Activated T-helper 2 cell treated with anti-CD3 and anti-CD28 coated beads, Interferon-gamma antibody, Interleukin-2, Interleukin-4, amounts not matched to agents 10 μg/mL and 5 μg/mL and 100 μg/mL, durations not matched to agents 14 hours and 24 hours and 36 hours (primary cell): ENCODE measurements at regions not wholly inside any gene's neighbourhood (a gene's known extent, or its start where the extent isn't known, plus 50 kb on each side); places are given as distances from the start of the nearest gene placed in this dataset.

Experiments
- DNase-seq: peaks from one replicate; pipeline ENCODE4 v3.0.0; 2021; ENCODE audit warnings: low spot score
- H3K27ac Mint-ChIP-seq: one replicate; pipeline ENCODE4 v1.8.0; 2021; ENCODE audit warnings: mixed read lengths
- H3K27me3 Mint-ChIP-seq: one replicate; pipeline ENCODE4 v1.8.0; 2021; ENCODE audit warnings: low read depth, mixed read lengths
- H3K36me3 Mint-ChIP-seq: one replicate; pipeline ENCODE4 v1.8.0; 2021; ENCODE audit warnings: low read depth, mixed read lengths
- H3K4me1 Mint-ChIP-seq: one replicate; pipeline ENCODE4 v1.8.0; 2021; ENCODE audit warnings: low read depth, mixed read lengths
- H3K4me3 Mint-ChIP-seq: one replicate; pipeline ENCODE4 v1.8.0; 2021; ENCODE audit warnings: low read depth, mild to moderate bottlenecking, moderate library complexity, mixed read lengths
- H3K9me3 Mint-ChIP-seq: one replicate; pipeline ENCODE4 v1.8.0; 2021; ENCODE audit warnings: mixed read lengths
- intact Hi-C: fragments of 100-400 bp; cut with micrococcal nuclease; formaldehyde crosslinking; loops from one replicate; pipeline ENCODE4 v1.15.1; 2023

DNA sequence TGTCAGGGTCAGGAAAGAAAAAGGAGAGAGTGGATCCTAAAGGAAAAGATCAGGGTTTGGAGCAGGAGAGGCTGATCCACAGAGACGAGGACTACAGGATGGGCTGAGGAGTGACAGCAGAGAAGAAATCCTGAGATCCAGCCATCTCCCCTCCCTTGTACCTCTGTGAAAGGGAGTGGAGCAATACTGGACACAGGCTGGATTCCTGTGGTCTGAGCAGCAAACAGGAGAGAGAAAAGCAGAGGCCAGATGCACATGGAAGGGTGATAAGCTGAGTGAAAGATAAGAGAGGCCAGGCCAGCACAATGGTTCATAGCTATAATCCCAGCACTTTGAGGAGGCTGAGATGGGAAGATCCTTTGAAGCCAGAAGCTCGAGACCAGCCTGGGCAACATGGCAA, 472.1 kb upstream of the TSHZ3 start:
- no peaks in the 10 kb centered on the region for H3K27me3 Mint-ChIP-seq
- intact Hi-C loops = no loop called here
- no peaks in the 10 kb centered on the region for H3K36me3 Mint-ChIP-seq
- no peak overlapping the region for H3K4me3 Mint-ChIP-seq
- peaks cover 12% of the 10 kb centered on the region for H3K9me3 Mint-ChIP-seq
- no peak overlapping the region for H3K27ac Mint-ChIP-seq
- no peaks in the 10 kb centered on the region for H3K4me1 Mint-ChIP-seq
- DNase-seq = no peak

DNA sequence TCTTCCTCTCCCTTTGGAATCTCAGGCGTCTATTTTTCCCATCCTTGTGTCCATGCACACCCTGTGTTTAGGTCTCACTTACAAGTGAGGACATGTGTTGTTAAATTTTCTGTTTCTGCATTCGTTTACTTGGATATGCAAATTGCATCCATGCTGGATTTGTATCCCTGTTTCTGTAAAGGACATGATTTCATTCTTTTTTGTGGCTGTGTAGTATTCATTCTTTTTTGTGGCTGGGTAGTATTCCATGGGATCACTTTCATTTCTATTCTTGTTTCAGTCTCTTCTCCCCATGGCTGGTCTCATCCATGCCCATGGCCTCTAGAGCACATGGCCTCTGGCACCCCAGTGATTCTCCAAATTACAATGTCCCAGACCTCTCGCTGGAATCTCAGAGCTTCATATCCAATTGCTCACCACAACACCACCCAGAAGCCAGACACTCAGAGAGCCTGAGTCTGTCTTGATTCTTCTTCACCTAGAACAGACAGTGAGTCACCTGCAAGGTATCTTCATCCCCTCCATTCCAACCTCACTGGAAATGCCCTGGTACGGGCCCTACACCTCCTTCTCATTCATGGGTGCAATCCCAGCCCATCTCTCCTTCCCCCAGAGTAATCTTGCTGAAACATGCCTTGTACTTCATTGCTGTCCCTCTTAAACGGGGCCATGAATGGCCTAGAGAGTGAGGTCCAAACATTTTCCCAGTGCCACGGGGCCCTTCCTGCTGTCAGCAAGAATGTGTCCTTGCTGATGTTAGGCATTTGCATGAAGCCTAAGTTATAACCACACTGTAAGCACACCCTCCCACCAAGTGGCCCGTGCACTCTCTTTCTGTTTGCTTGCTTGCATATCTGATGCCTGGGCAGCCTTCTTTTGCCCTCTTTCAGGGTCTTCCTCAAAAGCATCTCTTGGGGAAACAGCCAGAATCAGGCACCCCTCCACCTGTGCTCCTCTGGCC, 476.2 kb upstream of the TSHZ3 start:
- no peak for DNase-seq
- Mint-ChIP-seq H3K4me3 (no peak overlapping the region), H3K9me3 (peaks cover 13% of the 10 kb centered on the region), H3K27ac (no peak overlapping the region), H3K4me1 (no peaks in the 10 kb centered on the region), H3K36me3 (no peaks in the 10 kb centered on the region), H3K27me3 (no peaks in the 10 kb centered on the region)
- intact Hi-C loops = no loop called here

DNA sequence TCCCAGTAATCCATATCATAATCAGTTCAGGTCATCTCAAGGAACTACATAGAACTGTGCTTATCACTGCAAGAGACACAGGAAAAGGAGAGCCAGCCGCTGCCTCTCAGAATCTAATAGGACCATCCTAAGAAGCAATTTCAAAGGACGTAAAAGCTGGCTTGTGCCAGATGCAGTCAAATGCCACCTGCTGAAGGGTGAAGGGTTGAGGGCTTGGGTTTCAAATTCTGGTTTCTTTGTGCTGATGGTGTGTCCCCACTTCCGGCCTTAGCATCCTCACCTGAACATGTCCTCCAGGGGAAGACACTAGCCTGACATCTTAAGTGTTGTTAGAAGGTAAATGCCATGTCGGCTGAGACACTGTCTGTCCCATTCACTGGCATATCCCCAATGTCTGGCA, 477.1 kb upstream of the TSHZ3 start:
- peaks cover 11% of the 10 kb centered on the region for H3K9me3 Mint-ChIP-seq
- intact Hi-C loops = no loop called here
- H3K27me3 Mint-ChIP-seq = no peaks in the 10 kb centered on the region
- no peaks in the 10 kb centered on the region for H3K4me1 Mint-ChIP-seq
- H3K27ac Mint-ChIP-seq = no peak overlapping the region
- H3K36me3 Mint-ChIP-seq = no peaks in the 10 kb centered on the region
- H3K4me3 Mint-ChIP-seq = no peak overlapping the region
- no peak for DNase-seq

DNA sequence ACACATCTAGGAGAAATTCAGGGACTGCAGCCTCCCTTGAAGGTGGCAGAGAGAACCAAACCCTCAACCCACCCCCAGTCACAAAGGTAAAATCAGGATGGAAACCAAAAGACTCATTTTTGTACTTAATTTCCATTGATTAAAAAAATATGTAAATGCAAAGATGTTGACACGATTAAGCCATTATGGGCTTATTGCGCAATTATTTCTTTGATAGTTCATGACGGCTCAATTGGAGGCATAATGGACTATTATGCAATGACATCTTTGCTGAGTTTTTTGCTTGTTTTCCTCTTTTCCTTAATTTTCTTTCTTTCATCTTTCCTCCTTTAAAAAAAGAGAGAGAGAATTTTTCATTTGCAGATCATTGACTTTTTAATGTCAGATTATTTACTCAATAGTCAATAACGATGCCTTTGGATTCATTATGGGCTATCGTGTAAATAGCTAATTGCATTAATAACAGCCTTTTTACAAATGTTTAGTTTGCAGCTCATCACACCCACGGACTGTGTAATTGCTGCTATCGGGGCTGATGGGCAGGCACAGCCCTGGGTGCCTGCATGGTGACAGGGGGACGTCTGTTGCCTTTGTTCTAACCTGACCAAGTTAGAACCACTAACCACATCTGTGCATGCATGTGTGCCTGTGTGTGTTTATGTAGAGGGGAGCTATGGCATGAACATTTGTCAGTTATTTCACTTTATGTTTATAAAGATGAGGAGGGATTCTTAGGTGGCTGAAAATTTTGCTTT, 482.4 kb upstream of the TSHZ3 start:
- H3K36me3 Mint-ChIP-seq = no peaks in the 10 kb centered on the region
- H3K4me1 Mint-ChIP-seq = no peaks in the 10 kb centered on the region
- intact Hi-C loops = no loop called here
- peaks cover 41% of the 10 kb centered on the region for H3K9me3 Mint-ChIP-seq
- no peak overlapping the region for H3K4me3 Mint-ChIP-seq
- H3K27ac Mint-ChIP-seq = no peak overlapping the region
- H3K27me3 Mint-ChIP-seq = no peaks in the 10 kb centered on the region
- no peak for DNase-seq

DNA sequence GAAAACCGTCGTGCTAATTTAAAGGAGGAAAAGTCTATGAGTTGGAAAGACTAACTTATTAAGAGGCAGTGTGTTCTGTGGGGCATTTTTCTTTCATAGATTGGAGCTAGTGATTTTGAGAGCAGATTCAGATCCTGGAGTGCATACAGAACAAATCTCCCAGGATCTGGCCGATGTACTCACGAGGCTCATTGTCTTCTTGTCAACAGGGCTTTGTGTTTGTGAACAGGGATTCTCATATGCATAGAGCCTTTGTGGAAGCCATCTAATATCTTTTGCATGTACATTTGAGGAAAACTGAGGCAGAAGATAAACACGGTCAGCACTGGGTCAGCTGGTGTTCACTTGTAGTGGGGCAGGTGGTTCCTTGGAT, 482.9 kb upstream of the TSHZ3 start:
- peaks cover 40% of the 10 kb centered on the region for H3K9me3 Mint-ChIP-seq
- DNase-seq = no peak
- no peak overlapping the region for H3K27ac Mint-ChIP-seq
- intact Hi-C loops = no loop called here
- H3K27me3 Mint-ChIP-seq = no peaks in the 10 kb centered on the region
- no peaks in the 10 kb centered on the region for H3K36me3 Mint-ChIP-seq
- H3K4me1 Mint-ChIP-seq = no peaks in the 10 kb centered on the region
- no peak overlapping the region for H3K4me3 Mint-ChIP-seq

DNA sequence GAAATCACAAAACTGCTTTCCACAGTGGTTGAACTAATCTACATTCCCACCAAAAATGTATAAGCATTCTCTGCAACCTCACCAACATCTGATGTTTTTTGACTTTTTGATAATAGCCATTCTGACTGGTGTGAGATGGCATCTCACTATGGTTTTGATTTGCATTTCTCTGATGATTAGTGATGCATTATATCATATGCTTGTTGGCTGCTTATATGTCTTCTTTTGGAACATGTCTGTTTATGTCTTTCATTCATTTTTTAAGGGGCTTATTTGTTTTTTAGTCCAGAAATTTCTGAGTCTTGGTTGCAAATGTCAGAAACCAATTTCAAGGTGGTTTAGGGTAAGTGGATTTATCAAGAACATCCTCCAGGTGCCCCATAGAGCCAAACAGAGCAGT, 484.8 kb upstream of the TSHZ3 start:
- intact Hi-C loops = no loop called here
- Mint-ChIP-seq H3K4me3 (no peak overlapping the region), H3K27me3 (no peaks in the 10 kb centered on the region), H3K4me1 (no peaks in the 10 kb centered on the region), H3K27ac (no peak overlapping the region), H3K9me3 (peaks cover 40% of the 10 kb centered on the region), H3K36me3 (no peaks in the 10 kb centered on the region)
- no peak for DNase-seq

DNA sequence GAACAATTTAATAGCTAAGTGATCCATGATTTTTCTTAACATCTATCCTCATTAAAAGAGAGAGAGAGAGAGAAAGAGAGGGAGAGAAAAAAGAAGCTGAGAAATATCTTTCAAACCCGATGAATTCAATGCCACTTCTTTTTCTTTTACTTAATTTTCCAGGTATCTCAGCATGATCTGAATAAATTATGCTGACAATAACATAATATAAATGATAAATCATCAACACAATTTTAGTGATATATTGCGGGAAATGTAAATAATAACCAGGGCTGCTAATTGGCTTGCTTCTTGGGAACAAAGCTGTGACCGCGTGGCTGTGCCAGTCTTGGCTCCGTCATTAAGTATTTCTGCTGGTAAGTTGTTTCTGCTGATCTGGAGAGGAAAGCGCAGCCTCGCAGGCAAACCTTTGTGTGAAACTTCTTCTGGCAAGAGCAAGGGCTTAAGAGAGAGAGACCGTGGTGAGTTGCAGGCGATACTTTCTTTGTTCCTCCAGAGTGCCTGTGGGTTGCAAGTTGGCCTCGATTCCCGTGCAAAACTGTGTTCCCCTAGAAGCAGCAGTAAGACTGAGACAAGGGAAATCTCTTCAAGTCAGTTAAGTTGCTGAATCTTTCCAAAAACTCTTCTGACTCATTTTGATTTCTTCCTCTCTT, 489.1 kb upstream of the TSHZ3 start:
- Mint-ChIP-seq H3K4me1 (no peaks in the 10 kb centered on the region), H3K27me3 (no peaks in the 10 kb centered on the region), H3K9me3 (peaks cover 30% of the 10 kb centered on the region), H3K36me3 (no peaks in the 10 kb centered on the region), H3K27ac (no peak overlapping the region), H3K4me3 (no peak overlapping the region)
- intact Hi-C loops = no loop called here
- no peak for DNase-seq

DNA sequence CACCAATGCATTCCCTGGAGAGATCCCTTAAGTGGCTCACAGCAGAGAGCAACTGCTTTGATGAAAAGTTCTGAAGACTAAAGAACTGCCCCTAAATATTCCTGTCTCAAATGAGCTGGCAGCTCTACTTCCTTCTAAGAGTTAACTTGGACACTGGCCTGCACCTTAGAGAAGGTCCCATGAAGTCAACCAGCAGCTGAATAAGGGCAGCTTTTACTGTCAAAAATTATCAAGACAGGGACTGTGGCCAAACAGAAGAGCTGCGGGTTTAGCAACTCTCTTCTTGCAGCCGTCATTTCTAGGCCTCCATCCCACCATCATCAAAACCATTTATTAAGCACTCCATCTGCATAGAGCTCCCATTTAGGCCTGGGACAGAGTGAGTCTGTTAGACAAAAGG, 491.1 kb upstream of the TSHZ3 start:
- H3K9me3 Mint-ChIP-seq = peaks cover 15% of the 10 kb centered on the region
- no peaks in the 10 kb centered on the region for H3K36me3 Mint-ChIP-seq
- intact Hi-C loops = no loop called here
- no peaks in the 10 kb centered on the region for H3K27me3 Mint-ChIP-seq
- no peak for DNase-seq
- no peaks in the 10 kb centered on the region for H3K4me1 Mint-ChIP-seq
- H3K4me3 Mint-ChIP-seq = no peak overlapping the region
- H3K27ac Mint-ChIP-seq = no peak overlapping the region

DNA sequence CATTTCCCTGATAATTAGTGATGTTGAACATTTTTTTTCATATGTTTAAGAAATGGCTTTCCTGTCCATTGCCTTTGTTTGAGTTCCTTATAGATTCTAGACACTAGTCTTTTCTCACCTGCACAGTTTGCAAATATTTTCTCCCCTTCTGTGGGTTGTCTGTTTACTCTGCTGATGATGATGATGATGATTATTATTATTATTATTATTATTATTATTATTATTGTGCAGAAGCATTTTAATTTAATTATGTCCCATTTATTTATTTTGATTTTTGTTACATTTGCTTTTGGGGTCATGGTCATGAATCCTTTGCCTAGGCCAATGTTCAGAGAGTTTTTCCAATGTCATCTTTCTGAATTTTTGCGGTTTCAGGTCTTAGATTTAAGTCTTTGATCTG, 492.5 kb upstream of the TSHZ3 start:
- intact Hi-C loops = no loop called here
- Mint-ChIP-seq H3K4me1 (no peaks in the 10 kb centered on the region), H3K9me3 (peaks cover 11% of the 10 kb centered on the region), H3K4me3 (no peak overlapping the region), H3K27me3 (no peaks in the 10 kb centered on the region), H3K36me3 (no peaks in the 10 kb centered on the region), H3K27ac (no peak overlapping the region)
- DNase-seq = no peak

DNA sequence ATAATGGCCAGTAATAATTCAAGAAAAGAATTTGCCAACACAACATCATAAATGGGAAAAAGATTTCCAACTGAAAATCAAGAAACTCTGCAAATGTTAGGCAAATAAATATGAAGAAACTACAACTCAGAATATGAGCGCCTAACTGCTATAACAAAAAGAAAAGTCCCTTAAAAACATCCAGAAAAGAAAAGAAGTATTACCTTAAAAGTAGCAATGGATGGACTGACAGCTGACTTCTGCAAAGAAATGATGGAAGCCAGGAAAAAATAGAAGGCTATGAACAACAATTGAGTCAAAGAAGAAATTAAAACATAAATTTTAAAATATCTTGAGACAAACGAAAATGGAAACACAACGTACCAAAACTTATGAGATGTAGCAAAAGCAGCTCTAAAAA, 482.3 kb upstream of the ZNF507 start:
- no peak for DNase-seq
- Mint-ChIP-seq H3K4me1 (no peaks in the 10 kb centered on the region), H3K4me3 (no peak overlapping the region), H3K27ac (no peak overlapping the region), H3K9me3 (peaks cover 48% of the 10 kb centered on the region), H3K36me3 (no peaks in the 10 kb centered on the region), H3K27me3 (no peaks in the 10 kb centered on the region)
- intact Hi-C loops = no loop called here

DNA sequence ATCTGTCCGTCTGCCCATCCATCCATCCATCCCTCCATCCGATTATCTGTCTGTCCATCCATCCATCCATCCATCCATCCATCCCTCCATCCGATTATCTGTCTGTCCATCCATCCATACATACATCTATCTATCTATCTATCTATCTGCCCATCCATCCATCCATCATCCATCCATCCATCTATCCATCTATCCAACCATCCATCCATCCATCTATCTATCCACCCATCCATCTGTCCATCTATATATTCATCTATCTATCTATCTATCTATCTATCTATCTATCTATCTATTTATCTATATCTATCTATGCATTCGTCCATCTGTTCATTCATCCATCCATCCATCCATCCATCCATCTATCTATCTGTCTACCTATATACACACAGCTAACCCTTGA, 471.1 kb upstream of the ZNF507 start:
- Mint-ChIP-seq H3K4me1 (no peaks in the 10 kb centered on the region), H3K9me3 (peaks cover 34% of the 10 kb centered on the region), H3K27me3 (no peaks in the 10 kb centered on the region), H3K4me3 (no peak overlapping the region), H3K27ac (no peak overlapping the region), H3K36me3 (no peaks in the 10 kb centered on the region)
- DNase-seq = no peak
- intact Hi-C loops = no loop called here

DNA sequence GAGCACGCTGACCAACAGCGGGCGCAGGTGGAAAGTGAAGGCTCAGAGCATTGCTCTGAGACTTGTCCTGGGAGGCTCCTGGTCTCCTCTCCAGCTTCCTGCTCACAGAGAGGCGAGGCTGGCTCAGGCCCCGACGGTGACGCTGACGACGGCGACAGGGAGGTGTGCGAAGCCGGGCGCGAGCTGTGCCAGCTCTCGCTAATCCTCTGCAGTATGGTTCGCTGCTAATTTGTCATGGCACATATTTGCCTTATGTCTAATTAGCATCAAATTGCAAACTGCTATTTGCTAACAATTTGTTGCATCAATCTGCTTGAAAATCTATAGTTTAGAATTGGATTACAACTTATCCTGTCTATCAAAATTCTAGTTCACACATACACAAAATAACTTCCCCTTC, 469.8 kb upstream of the ZNF507 start:
- Mint-ChIP-seq H3K4me1 (no peaks in the 10 kb centered on the region), H3K36me3 (no peaks in the 10 kb centered on the region), H3K4me3 (no peak overlapping the region), H3K27ac (no peak overlapping the region), H3K27me3 (no peaks in the 10 kb centered on the region), H3K9me3 (peaks cover 38% of the 10 kb centered on the region)
- intact Hi-C loops = no loop called here
- no peak for DNase-seq

DNA sequence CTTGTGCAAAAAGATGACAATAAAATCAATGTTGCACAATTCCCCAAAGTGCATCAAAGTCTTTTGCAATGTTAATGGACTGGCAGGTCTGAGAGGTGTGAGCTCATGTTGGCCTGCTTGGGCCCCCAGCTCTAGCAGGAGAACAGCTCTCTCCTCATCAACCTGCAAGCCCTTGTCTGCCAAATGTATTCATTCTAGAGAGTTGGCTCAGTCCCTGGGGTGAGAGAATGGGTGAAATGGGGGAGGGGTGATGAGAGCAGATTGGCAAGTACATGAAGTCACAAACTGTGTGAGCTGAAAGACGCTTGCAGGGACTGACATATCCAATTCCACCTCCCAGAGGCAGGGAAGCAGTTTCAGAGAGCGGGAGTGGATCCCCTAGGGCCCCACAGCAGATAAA, 465.1 kb upstream of the ZNF507 start:
- no peaks in the 10 kb centered on the region for H3K4me1 Mint-ChIP-seq
- H3K4me3 Mint-ChIP-seq = no peak overlapping the region
- no peak overlapping the region for H3K27ac Mint-ChIP-seq
- H3K9me3 Mint-ChIP-seq = peaks cover 31% of the 10 kb centered on the region
- DNase-seq = no peak
- no peaks in the 10 kb centered on the region for H3K36me3 Mint-ChIP-seq
- no peaks in the 10 kb centered on the region for H3K27me3 Mint-ChIP-seq
- intact Hi-C loops = no loop called here
